ENCODE measurements at regions not wholly inside any gene's neighbourhood (a gene's known extent, or its start where the extent isn't known, plus 50 kb on each side); places are given as distances from the start of the nearest gene placed in this dataset.
"Not testable (repeated sequence)": the region's sequence is repeated elsewhere in the genome, so short reads cannot be mapped to it uniquely, and the experiment has no call there.

GRCh38 chr20:29079769-29080690, 2177.4 kb upstream of the DEFB115 start:
- no peaks in the 10 kb centered on the region for H3K4me1 Mint-ChIP-seq (ENCODE audit: unreplicated experiment)
- H3K4me3 Mint-ChIP-seq: no peak overlapping the region
- no peaks in the 10 kb centered on the region for H3K36me3 Mint-ChIP-seq
- no peak for DNase-seq (ENCODE audit: extremely low spot score, unreplicated experiment)
- no peak for TF ChIP-seq CTCF (conservative IDR thresholded peaks at IDR 0.05)
- peaks cover 13% of the 10 kb centered on the region for H3K9me3 Mint-ChIP-seq
- H3K27me3 Mint-ChIP-seq: no peaks in the 10 kb centered on the region
- no peak overlapping the region for H3K27ac Mint-ChIP-seq

- not testable (repeated sequence) for H3K27ac Mint-ChIP-seq; H3K4me1 Mint-ChIP-seq (ENCODE audit: unreplicated experiment); H3K4me3 Mint-ChIP-seq
Measured at GRCh38 chr20:29081712-29082111, 2175.8 kb upstream of the DEFB115 start.

GRCh38 chr20:29085625-29086024, 2171.8 kb upstream of the DEFB115 start:
- peaks cover 3% of the 10 kb centered on the region for H3K9me3 Mint-ChIP-seq
- no peaks in the 10 kb centered on the region for H3K4me1 Mint-ChIP-seq (ENCODE audit: unreplicated experiment)
- no peaks in the 10 kb centered on the region for H3K27me3 Mint-ChIP-seq
- no peaks in the 10 kb centered on the region for H3K36me3 Mint-ChIP-seq
- no peak overlapping the region for H3K4me3 Mint-ChIP-seq
- no peak overlapping the region for H3K27ac Mint-ChIP-seq
- no peak for TF ChIP-seq CTCF (conservative IDR thresholded peaks at IDR 0.05)
- no peak for DNase-seq (ENCODE audit: extremely low spot score, unreplicated experiment)

More at GRCh38 chr20:29081712-29082111, 2175.8 kb upstream of the DEFB115 start:
- H3K36me3 Mint-ChIP-seq; DNase-seq (ENCODE audit: extremely low spot score, unreplicated experiment); H3K27me3 Mint-ChIP-seq: not testable (repeated sequence)
- peaks cover 13% of the 10 kb centered on the region for H3K9me3 Mint-ChIP-seq

- DNase-seq (ENCODE audit: extremely low spot score, unreplicated experiment); H3K9me3 Mint-ChIP-seq; H3K27me3 Mint-ChIP-seq; H3K27ac Mint-ChIP-seq; H3K36me3 Mint-ChIP-seq; H3K4me3 Mint-ChIP-seq; H3K4me1 Mint-ChIP-seq (ENCODE audit: unreplicated experiment): not testable (repeated sequence)
Measured at GRCh38 chr20:29086145-29086718, 2171.2 kb upstream of the DEFB115 start.

GRCh38 chr20:29086938-29087337, 2170.5 kb upstream of the DEFB115 start:
- Mint-ChIP-seq H3K27me3 (no peaks in the 10 kb centered on the region), H3K4me1 (ENCODE audit: unreplicated experiment) (no peaks in the 10 kb centered on the region), H3K9me3 (peaks cover 7% of the 10 kb centered on the region), H3K4me3 (no peak overlapping the region), H3K36me3 (no peaks in the 10 kb centered on the region), H3K27ac (no peak overlapping the region)
- TF ChIP-seq CTCF (conservative IDR thresholded peaks at IDR 0.05): no peak
- DNase-seq (ENCODE audit: extremely low spot score, unreplicated experiment): no peak

- not testable (repeated sequence) for H3K27ac Mint-ChIP-seq; H3K36me3 Mint-ChIP-seq; H3K27me3 Mint-ChIP-seq; H3K4me1 Mint-ChIP-seq (ENCODE audit: unreplicated experiment); H3K4me3 Mint-ChIP-seq; H3K9me3 Mint-ChIP-seq; DNase-seq (ENCODE audit: extremely low spot score, unreplicated experiment)
Measured at GRCh38 chr20:29087887-29088286, 2169.6 kb upstream of the DEFB115 start.

- not testable (repeated sequence) for H3K27me3 Mint-ChIP-seq; DNase-seq (ENCODE audit: extremely low spot score, unreplicated experiment); H3K4me3 Mint-ChIP-seq; H3K9me3 Mint-ChIP-seq; H3K27ac Mint-ChIP-seq; H3K4me1 Mint-ChIP-seq (ENCODE audit: unreplicated experiment); H3K36me3 Mint-ChIP-seq
Measured at GRCh38 chr20:29088472-29088871, 2169.0 kb upstream of the DEFB115 start.

GRCh38 chr20:29089409-29089808, 2168.1 kb upstream of the DEFB115 start:
- not testable (repeated sequence) for H3K27ac Mint-ChIP-seq; H3K4me3 Mint-ChIP-seq; H3K27me3 Mint-ChIP-seq; DNase-seq (ENCODE audit: extremely low spot score, unreplicated experiment); H3K36me3 Mint-ChIP-seq; H3K4me1 Mint-ChIP-seq (ENCODE audit: unreplicated experiment); H3K9me3 Mint-ChIP-seq

- H3K36me3 Mint-ChIP-seq: not testable (repeated sequence)
Measured at GRCh38 chr20:29093958-29094357, 2163.5 kb upstream of the DEFB115 start.

GRCh38 chr20:29096695-29097094, 2160.8 kb upstream of the DEFB115 start:
- not testable (repeated sequence) for H3K27ac Mint-ChIP-seq; H3K4me1 Mint-ChIP-seq (ENCODE audit: unreplicated experiment); DNase-seq (ENCODE audit: extremely low spot score, unreplicated experiment); H3K36me3 Mint-ChIP-seq; H3K4me3 Mint-ChIP-seq; H3K9me3 Mint-ChIP-seq; H3K27me3 Mint-ChIP-seq

More at GRCh38 chr20:29093958-29094357, 2163.5 kb upstream of the DEFB115 start:
- DNase-seq (ENCODE audit: extremely low spot score, unreplicated experiment); H3K4me3 Mint-ChIP-seq; H3K27me3 Mint-ChIP-seq; H3K4me1 Mint-ChIP-seq (ENCODE audit: unreplicated experiment); H3K27ac Mint-ChIP-seq: not testable (repeated sequence)
- H3K9me3 Mint-ChIP-seq: peaks cover 14% of the 10 kb centered on the region

- H3K36me3 Mint-ChIP-seq; H3K27me3 Mint-ChIP-seq; DNase-seq (ENCODE audit: extremely low spot score, unreplicated experiment); H3K9me3 Mint-ChIP-seq; H3K4me1 Mint-ChIP-seq (ENCODE audit: unreplicated experiment); H3K27ac Mint-ChIP-seq; H3K4me3 Mint-ChIP-seq: not testable (repeated sequence)
Measured at GRCh38 chr20:29107884-29108283, 2149.6 kb upstream of the DEFB115 start.

All from type B pancreatic cell (in vitro differentiated cells).